Chondrocyte (in vitro differentiated cells): ENCODE measurements at regions not wholly inside any gene's neighbourhood (a gene's known extent, or its start where the extent isn't known, plus 50 kb on each side); places are given as distances from the start of the nearest gene placed in this dataset.

Experiments
- DNase-seq: peaks from one replicate; pipeline ENCODE4 v3.0.0; 2021; ENCODE audit warnings: mixed read lengths, low spot score
- H3K27ac Mint-ChIP-seq: one replicate; pipeline ENCODE4 v1.8.0; 2021; ENCODE audit warnings: mild to moderate bottlenecking, moderate library complexity, mixed read lengths; ENCODE audit not compliant: unreplicated experiment
- H3K27me3 Mint-ChIP-seq: 2 replicates; pipeline ENCODE4 v1.8.0; 2021; ENCODE audit warnings: low read depth, mixed read lengths
- H3K36me3 Mint-ChIP-seq: 2 replicates; pipeline ENCODE4 v1.8.0; 2021; ENCODE audit warnings: low read depth, mixed read lengths
- H3K4me1 Mint-ChIP-seq: 2 replicates; pipeline ENCODE4 v1.8.0; 2021; ENCODE audit warnings: low read depth, mild to moderate bottlenecking, mixed read lengths
- H3K4me3 Mint-ChIP-seq: one replicate; pipeline ENCODE4 v1.8.0; 2021; ENCODE audit warnings: mild to moderate bottlenecking, moderate library complexity, mixed read lengths; ENCODE audit not compliant: unreplicated experiment
- H3K9me3 Mint-ChIP-seq: 2 replicates; pipeline ENCODE4 v1.8.0; 2021; ENCODE audit warnings: low read depth, mixed read lengths
- TF ChIP-seq, protein P1 (sequence below): fragments of 200-600 bp; sonication (generic); IDR thresholded peaks from 2 replicates; pipeline ENCODE4 v1.5.0; 2021; ENCODE audit warnings: antibody characterized with exemption, mild to moderate bottlenecking, moderate library complexity

DNA sequence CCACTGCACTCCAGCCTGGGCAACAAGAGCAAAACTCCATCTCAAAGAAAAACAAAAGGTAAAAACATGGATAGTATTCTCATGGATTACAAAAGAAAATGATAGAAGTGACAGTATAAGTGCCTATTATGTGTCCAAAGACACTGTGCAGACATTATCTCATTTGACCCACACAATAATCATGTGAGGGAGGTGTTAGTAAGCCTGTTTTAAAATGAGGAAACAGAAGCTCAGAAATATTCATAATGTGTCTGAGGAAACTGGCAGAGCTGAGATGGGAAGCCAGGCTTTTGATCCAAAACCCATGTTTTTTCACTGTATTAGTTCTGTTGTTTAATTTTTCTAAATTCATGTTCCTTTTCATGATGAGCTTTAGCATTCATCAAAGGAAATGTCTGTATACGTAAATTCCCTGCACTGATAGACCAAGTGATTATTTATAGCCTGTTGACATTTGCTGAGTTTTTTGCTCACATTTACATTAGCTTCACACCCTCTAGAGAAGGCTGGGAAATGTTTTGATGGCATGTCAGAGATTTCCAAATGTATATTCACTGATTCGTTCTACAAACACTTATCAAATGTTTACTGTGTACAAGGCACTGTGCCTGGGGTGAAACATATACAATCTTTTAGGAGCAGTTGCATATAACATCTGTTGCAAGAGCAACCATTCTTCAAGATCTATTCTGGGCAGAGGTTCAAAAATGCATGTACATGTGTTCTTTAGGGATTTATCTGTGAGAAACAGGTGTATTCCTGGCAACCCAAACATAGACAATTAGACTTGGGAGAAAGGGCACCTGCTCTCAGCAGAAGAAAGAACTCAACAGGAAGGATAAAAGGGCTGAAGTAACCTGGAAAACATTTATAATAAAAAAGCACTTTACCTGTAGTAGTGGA, 331.5 kb downstream of the SAMD5 start:
- DNase-seq: no peak
- Mint-ChIP-seq H3K27me3 (no peaks in the 10 kb centered on the region), H3K36me3 (peaks cover 3% of the 10 kb centered on the region), H3K4me3 (no peak overlapping the region), H3K4me1 (peaks cover 6% of the 10 kb centered on the region), H3K27ac (no peak overlapping the region), H3K9me3 (peaks cover 10% of the 10 kb centered on the region)
- TF ChIP-seq, protein P1, sequence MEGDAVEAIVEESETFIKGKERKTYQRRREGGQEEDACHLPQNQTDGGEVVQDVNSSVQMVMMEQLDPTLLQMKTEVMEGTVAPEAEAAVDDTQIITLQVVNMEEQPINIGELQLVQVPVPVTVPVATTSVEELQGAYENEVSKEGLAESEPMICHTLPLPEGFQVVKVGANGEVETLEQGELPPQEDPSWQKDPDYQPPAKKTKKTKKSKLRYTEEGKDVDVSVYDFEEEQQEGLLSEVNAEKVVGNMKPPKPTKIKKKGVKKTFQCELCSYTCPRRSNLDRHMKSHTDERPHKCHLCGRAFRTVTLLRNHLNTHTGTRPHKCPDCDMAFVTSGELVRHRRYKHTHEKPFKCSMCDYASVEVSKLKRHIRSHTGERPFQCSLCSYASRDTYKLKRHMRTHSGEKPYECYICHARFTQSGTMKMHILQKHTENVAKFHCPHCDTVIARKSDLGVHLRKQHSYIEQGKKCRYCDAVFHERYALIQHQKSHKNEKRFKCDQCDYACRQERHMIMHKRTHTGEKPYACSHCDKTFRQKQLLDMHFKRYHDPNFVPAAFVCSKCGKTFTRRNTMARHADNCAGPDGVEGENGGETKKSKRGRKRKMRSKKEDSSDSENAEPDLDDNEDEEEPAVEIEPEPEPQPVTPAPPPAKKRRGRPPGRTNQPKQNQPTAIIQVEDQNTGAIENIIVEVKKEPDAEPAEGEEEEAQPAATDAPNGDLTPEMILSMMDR: no peak

DNA sequence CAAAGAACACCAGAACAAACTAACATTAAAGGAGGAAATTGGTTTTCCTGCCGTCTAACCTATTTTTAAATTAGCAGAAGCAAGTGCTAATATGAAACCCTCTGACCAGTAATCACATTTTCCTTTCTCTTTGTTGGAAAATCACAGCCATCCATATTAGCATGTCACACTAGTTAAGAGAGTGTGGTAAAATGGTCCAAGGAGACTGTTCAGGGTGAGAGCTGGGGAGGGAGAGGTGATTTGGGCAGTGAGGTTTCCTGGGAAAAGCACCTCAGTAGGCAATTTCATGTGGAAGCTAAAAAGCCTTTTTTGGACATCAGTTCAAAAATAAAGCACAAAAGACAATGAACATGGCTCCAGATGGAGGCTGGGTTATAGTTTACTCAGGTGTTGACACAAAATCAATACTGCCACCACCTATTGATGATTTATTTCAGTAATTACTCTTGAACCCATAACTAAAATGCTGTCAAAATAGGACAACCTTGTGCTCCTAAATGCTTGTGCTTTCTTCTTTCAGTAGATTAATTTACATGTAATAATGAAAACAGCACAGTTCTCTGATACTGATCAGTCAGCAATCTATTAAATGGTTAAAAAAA, 333.2 kb downstream of the SAMD5 start:
- Mint-ChIP-seq H3K27ac (no peak overlapping the region), H3K9me3 (peaks cover 16% of the 10 kb centered on the region), H3K36me3 (peaks cover 5% of the 10 kb centered on the region), H3K27me3 (no peaks in the 10 kb centered on the region), H3K4me1 (peaks cover 6% of the 10 kb centered on the region), H3K4me3 (no peak overlapping the region)
- TF ChIP-seq, protein P1: no peak
- DNase-seq: no peak

DNA sequence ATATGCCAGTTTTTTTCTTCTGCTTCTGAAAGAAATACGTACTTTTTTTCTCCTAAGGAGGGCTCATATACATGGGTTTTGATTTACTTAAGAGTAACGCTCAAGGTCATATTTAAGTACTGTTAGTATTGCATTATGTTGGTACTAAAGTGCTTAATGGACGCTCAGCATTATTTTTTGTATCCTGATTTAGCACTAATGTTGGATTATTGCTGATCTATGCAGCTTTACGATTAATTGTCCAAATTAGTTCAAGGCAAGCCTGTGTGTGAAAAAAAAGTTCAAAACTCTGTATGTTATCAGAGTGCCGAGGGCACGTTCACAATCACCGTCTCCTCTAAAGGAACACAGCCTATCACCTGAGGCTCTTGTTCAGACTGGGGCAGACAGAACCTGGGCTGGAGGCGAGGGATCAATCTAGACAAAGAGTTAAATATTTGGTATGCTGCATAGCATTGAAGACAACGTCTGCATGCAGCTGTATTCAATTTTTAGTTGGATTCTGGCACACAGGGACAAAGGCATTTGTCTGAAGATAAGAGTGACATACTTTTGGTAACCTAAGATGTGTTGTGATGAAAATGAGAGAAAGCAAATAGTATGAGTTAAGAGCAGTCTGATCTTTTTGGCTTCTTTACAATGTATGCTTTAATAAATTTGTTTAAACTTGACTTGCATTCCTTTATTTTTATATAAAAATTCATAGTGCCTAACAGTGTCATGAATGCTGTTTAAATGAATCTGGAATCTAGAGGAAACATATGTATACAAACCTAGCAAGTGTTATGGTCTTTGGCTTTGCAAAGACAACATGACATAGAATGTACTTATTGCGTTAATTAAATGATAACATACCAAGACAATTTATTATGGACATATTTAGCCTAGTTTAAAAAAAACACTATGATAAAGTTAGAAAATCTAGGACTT, 341.2 kb downstream of the SAMD5 start:
- peak overlapping the region; percentile 23 for H3K27ac Mint-ChIP-seq
- peaks cover 3% of the 10 kb centered on the region for H3K36me3 Mint-ChIP-seq
- peaks cover 7% of the 10 kb centered on the region for H3K9me3 Mint-ChIP-seq
- no peak overlapping the region for H3K4me3 Mint-ChIP-seq
- H3K4me1 Mint-ChIP-seq: peaks cover 37% of the 10 kb centered on the region
- DNase-seq: no peak
- H3K27me3 Mint-ChIP-seq: no peaks in the 10 kb centered on the region
- TF ChIP-seq, protein P1: no peak

DNA sequence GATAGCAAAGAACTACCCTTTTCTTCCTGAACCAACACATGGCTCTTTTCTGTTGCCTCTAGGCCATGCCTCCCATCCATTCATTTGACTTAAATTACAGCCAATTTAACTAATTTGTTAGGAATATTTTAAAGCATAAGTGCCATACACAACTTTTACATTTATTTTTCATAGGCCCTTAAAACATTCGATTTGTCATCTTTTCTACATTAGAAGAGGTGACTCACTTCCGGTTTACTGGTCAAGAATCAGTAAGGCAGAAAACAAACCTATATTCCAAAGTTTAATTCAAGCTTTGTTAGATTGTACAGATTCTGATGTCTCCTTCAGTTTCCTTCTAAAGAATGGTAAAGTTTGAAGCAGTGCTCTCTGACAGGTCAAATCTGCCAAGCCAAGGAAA, 344.3 kb downstream of the SAMD5 start:
- no peak overlapping the region for H3K27ac Mint-ChIP-seq
- TF ChIP-seq, protein P1: no peak
- H3K36me3 Mint-ChIP-seq: no peaks in the 10 kb centered on the region
- H3K4me3 Mint-ChIP-seq: no peak overlapping the region
- no peaks in the 10 kb centered on the region for H3K9me3 Mint-ChIP-seq
- peaks cover 37% of the 10 kb centered on the region for H3K4me1 Mint-ChIP-seq
- H3K27me3 Mint-ChIP-seq: no peaks in the 10 kb centered on the region
- DNase-seq: no peak

DNA sequence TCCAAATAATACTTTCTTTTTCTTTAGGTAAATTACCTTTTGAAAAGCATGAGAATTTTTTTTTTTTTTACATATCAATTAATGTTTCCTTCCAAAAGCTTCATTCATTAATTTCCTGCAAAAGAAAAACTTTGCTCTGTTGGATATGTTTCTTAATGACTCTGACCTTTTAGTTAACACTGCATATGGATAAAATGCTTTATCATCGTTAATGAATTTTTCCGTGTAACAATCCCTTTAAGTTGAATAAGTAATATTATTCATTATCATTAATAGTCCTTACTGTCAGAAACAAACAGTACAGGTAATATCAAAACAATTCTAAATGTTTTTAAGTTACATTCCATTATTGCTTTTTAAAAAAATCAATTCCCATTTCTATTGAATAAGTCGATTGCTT, 345.1 kb downstream of the SAMD5 start:
- TF ChIP-seq, protein P1: no peak
- Mint-ChIP-seq H3K4me3 (no peak overlapping the region), H3K27me3 (no peaks in the 10 kb centered on the region), H3K36me3 (no peaks in the 10 kb centered on the region), H3K27ac (no peak overlapping the region), H3K4me1 (peaks cover 29% of the 10 kb centered on the region), H3K9me3 (no peaks in the 10 kb centered on the region)
- DNase-seq: no peak
